ENCODE measurements at regions not wholly inside any gene's neighbourhood (a gene's known extent, or its start where the extent isn't known, plus 50 kb on each side); places are given as distances from the start of the nearest gene placed in this dataset.

DNA sequence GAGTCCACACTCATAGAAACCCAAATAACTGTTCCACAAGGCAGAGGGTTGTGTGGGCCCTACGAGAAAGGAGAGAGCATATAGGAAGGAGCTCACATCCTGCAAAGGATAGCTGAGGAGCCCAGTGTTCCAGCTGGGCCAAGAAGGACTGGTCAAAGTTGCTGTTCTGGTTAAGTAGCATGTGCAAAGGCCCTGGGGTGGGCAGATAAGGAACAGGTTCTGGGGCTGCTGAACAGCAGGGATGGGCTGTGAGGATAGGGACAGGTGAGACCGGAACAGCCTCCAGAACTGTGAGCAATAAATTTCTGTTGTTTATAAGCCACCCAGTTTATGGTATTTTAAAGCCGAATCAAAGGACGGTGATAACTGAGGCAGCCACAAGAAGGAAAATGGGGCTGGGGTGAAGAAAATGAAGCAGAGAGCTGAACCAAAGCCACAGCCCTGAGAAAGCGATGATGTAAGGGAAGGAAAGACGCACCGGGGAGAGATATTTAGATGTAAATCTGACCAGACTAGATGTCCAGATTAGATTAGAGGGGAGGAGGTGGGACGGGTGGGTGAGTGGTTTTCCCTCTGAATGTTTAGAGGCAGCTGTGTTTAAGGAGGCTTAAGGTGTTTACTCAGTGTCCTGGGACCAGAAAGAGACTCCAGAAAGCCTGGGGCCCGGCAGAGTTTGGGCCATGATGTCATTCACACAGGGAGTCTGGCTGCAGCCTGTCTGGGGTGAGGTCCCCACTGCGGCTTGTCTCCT lies 180.8 kb upstream of the BCOR start:
- DNase-seq (ENCODE audit: low read depth in 2 of 2) = peak; percentile 39 to 45

DNA sequence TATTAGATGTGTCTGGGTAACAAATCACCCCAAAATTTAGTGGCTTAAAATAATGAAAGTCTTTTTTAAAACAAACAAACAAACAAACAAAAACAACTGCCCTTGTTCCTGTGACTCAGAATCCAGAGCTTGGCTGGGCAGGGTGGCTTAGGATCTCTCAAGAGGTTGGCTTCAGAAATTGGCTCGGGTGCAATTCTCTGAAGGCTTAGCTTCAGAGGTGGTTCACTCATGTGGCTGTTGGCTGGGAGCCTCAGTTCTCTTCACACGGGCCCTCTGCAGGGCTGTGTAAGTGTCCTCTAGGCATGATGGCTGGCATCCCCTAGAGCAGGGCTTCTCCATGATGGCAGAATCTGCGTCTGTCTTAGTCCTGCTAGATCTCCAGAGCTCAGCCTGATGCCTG lies 179.9 kb upstream of the BCOR start:
- no peak for DNase-seq (ENCODE audit: low read depth in 2 of 2)

DNA sequence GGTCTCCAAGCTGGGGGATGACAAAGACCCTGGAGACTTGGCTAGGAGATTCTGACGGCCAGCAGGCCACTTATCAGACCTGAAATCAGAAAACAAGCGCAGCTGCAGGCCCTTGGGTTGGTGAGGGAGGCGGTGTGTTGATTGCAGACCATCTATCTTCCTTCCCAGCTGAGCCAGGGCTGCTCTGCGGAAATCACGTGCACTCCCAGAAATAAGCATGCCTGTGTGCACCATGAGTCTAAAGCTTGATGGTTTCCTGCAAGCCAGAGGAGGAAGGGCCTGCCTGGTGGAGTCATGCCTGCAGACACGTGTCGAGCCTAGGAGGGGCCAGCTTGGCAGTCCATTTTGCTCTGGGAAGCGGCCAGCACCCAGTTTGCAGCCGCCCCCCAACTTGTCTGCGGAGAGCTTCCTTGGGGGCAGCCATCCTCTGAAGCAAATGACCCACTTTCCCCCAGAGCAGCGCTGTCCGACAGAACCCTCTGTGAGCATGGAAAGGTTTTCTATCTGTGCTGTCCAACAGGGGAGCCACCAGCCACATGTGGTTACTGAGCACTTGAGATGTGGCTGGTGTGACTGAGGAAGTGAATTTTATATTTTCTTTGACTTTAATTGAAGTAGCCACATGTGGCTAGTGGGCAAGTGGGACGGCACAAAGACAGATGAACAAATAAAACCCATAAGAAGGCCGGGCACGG lies 175.7 kb upstream of the BCOR start:
- DNase-seq (ENCODE audit: low read depth in 2 of 2) = no peak

GRCh38 chrX:40272776-40273175 lies 175.0 kb upstream of the BCOR start:
- no peak for DNase-seq (ENCODE audit: low read depth in 2 of 2)

DNA sequence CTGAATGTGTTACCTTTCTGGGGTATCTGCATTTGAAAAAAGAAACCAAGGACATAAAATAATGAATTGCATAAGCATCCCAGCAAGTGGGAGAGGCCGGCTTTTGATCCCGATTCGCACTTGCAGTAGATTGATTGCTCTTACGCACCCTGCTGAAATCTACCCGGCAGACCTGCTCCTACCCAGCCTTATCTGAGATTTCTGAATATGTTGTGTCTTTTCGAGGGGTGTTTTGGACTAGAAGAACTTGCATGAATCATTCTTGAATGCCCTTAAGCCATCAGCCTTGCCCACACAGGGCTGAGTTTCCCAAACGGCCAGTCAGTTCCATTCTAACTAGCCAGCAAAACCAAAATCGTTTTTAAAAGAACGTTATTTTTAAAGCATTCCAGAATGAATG lies 174.4 kb upstream of the BCOR start:
- DNase-seq (ENCODE audit: low read depth in 2 of 2) = no peak

GRCh38 chrX:40268188-40268520 lies 170.4 kb upstream of the BCOR start:
- DNase-seq (ENCODE audit: low read depth in 2 of 2) = no peak

DNA sequence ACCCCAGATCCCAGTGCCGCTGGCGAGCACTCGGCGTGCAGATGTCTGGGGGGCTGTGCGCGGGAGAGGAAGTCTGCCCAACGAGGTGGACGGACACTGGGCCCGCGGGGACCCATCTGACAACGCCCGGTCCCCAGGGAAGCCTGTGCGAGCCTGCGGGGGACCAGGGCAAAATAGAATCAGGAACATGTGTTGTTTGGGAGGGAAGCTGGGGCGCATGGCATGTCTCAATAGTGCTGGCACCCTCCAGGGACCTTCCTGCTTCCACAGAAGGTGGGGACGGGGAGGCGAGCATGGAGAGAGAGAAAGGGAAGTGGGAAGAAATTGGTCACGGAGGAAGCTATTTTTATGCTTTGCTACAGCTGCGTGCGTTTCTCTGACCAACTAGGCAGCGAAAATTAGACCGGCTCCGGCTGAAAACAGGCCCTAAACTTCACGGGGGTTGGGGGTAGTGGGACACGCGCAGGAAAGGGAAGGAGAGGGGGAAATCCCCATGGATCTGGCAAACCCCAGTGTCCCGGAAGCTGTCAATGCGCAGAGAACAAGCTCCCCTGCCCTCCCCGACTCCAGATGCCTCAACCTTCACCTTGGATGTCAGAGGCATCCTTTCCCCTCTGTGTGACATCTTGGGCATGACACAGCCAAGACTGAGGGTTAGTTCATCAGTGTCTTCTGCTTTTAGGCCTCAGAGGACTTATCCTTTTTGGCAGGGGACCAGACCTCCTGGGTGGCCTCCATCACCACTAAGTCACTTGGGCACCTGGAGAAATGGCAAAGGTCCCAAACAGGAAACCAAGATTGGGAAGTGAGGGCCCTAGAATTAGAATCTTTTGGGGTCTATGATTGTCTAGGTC lies 169.8 kb upstream of the BCOR start:
- no peak for DNase-seq (ENCODE audit: low read depth in 2 of 2)

- peak in 1 of 2 donors; percentile 27 for DNase-seq (ENCODE audit: low read depth in 2 of 2)
Observed at GRCh38 chrX:40266490-40267333, 169.0 kb upstream of the BCOR start.

DNA sequence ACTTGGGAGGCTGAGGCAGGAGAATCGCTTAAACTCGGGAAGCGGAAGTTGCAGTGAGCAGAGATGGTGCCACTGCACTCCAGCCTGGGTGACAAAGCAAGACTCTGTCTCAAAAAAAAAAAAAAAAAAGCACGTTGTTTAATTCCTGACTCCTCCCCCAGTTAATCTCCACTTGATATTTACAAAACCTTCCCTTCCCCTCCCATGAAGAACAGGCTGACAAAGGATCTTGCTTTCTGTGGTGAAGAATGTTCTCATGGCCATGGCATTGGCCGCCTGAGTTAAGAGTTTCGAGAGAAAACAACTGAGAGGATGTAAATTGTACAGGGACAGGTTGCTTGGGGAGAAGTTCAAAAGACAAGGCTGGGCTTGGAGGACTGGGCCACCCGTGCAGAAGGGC lies 168.2 kb upstream of the BCOR start:
- no peak for DNase-seq (ENCODE audit: low read depth in 2 of 2)

DNA sequence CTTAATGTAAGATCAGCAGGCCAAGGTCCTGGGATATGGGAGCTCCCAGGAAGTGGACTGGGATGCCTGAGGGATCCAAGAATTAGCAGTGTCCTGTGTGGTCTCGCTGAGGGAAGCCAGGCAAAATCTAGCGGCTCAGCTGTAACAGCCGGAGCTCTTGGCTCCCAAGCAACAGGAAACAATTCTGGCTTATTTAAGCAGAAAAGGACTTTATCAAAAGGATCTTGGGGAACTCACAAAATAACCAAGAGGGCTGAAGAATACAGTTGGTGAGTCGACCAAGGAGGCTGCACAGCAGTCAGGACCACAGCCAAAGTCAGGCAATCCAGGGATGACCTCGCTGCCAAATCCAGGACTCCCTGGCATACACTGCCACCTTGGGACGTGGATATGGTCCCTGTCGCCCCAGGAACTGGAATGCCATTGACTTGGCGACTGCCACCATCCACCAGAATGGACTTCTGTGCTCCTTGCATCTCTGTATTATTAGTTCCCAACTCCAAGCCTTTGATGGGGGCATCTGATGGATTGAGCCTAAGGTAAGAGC lies 165.3 kb upstream of the BCOR start:
- DNase-seq (ENCODE audit: low read depth in 2 of 2) = no peak

DNA sequence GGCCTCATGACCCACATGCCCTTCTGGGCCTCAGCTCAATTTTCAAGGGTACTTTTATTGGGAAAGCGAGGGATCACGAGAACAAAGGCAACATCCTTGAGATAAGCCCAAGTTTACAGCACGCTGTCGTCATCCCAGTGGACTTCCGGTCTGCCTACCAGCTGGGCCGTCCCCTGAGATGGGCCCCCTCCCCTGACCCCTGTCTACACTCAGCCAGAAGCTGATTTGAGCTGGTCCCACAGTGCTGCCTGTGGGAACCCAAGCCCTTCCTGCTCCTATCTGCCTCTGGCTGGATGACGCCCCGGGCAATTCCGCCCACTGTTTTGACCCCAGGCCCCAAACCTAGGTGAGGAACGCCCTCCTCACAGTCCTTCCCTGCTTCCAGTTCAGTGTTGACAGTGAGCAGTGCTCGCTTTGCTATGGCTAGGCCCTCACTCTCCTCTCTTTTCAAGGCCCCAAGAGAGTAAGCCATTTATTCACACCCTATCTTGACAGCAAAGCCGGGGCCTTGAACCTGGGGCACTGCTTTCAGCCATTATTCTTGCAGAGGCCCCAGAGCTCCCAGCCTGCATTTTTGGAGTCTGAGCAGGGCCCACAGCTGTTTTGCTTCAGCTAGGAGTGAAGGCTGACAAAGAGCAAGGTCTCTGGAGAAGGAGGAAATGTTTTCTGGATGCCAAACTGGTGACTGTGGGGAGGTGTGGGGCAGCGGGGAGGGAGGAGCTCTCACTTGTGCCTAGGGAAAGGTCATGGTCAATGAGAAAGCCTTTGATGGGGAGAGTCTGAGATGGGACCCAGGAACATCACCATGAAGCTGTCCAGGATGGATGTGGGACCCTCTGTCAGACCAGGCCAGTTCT lies 164.6 kb upstream of the BCOR start:
- DNase-seq (ENCODE audit: low read depth in 2 of 2) = no peak

- no peak for DNase-seq (ENCODE audit: low read depth in 2 of 2)
Observed at GRCh38 chrX:40261833-40262156, 164.0 kb upstream of the BCOR start.

GRCh38 chrX:40260146-40260747 lies 162.5 kb upstream of the BCOR start:
- no peak for DNase-seq (ENCODE audit: low read depth in 2 of 2)

- no peak for DNase-seq (ENCODE audit: low read depth in 2 of 2)
Observed at GRCh38 chrX:40258909-40259308, 161.2 kb upstream of the BCOR start.

DNA sequence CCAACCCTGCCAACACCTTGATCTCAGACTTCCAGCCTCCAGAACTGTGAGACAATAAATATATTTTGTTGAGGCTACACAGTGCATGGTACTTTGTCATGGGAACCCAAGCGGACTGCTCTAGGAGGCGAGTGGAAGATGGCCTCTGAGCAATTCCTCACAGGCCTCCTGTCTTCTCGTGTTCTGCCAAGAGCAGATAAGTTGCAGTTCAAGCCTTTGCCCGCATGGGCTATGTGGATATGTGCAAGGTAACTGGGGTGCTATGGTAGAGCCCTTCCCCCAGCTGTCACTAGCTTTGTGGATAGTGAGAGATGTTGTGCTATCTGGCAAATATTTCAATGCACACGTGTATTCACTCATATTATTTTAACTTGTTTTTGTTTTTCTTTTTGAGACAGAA lies 156.0 kb upstream of the BCOR start:
- DNase-seq (ENCODE audit: low read depth in 2 of 2) = no peak

- no peak for DNase-seq (ENCODE audit: low read depth in 2 of 2)
Observed at GRCh38 chrX:40249582-40249981, 151.8 kb upstream of the BCOR start.

- no peak for DNase-seq (ENCODE audit: low read depth in 2 of 2)
Observed at GRCh38 chrX:40248822-40249221, 151.1 kb upstream of the BCOR start.

DNA sequence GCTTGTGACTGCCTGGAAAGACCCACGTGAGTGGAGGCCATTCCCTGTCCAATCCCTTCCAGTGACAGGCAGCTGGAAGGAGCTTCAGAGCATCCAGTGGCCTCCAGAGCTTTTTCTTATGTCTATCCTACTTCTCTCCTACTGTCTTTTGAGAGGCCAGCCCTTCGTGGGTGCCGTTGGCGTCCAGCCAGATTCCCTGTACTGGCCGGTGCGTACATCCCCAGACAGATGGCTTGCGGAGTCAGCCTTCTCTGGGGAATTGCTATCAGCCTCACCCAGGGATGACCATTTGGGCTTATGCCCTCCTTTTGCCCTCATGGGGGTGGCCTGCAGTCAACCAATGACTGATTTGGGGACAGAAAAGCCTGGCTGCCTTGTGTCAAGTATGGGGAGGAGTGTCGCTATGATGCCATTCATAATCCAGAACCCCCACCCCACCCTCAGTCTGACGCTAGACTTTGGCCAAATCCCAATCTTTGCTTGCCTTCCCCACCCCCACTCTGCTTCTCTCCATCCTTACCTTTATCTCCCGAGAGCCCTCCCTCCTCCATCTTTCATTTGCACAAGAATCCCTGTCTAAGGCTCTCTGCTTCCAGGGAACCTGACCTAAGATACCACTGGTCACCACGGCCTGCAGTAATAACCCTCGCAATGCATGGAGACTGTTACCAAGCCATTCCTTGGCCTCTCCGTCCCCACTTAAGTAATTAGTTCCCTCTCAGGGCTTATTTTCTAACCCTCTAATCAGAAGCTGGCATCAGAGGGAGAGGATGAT lies 150.3 kb upstream of the BCOR start:
- DNase-seq (ENCODE audit: low read depth in 2 of 2) = no peak

GRCh38 chrX:40247382-40247781 lies 149.6 kb upstream of the BCOR start:
- no peak for DNase-seq (ENCODE audit: low read depth in 2 of 2)

Measured in stimulated activated CD8-positive, alpha-beta memory T cell treated with anti-CD3 and anti-CD28 coated beads, Interleukin-2, amount 100 ng/mL, for 1 hour (primary cell).